ENCODE measurements at regions not wholly inside any gene's neighbourhood (a gene's known extent, or its start where the extent isn't known, plus 50 kb on each side); places are given as distances from the start of the nearest gene placed in this dataset.

- no peak for DNase-seq
These were observed 420.2 kb downstream of the MED13L start for GRCh38 chr12:115857160-115857920.

GRCh38 chr12:115852054-115852453, 425.4 kb downstream of the MED13L start:
- DNase-seq, result no peak

GRCh38 chr12:115850957-115851356, 426.5 kb downstream of the MED13L start:
- no peak for DNase-seq

- DNase-seq, result no peak
These were observed 428.1 kb downstream of the MED13L start for GRCh38 chr12:115849262-115849943.

GRCh38 chr12:115847398-115847797, 430.1 kb downstream of the MED13L start:
- no peak for DNase-seq

GRCh38 chr12:115846516-115846915, 431.0 kb downstream of the MED13L start:
- no peak for DNase-seq

GRCh38 chr12:115840159-115840558, 437.3 kb downstream of the MED13L start:
- DNase-seq, result peak; percentile 18

- no peak for DNase-seq
These were observed 438.5 kb downstream of the MED13L start for GRCh38 chr12:115838952-115839351.

GRCh38 chr12:115837220-115837619, 440.3 kb downstream of the MED13L start:
- DNase-seq, result no peak

GRCh38 chr12:115835445-115835844, 442.0 kb downstream of the MED13L start:
- DNase-seq, result no peak

- DNase-seq, result no peak
These were observed 443.8 kb downstream of the MED13L start for GRCh38 chr12:115833704-115834103.

- no peak for DNase-seq
These were observed 446.9 kb downstream of the MED13L start for GRCh38 chr12:115830633-115831032.

GRCh38 chr12:115830070-115830469, 447.4 kb downstream of the MED13L start:
- DNase-seq, result no peak

GRCh38 chr12:115828168-115828567, 449.3 kb downstream of the MED13L start:
- DNase-seq, result no peak

GRCh38 chr12:115824936-115825602, 452.4 kb downstream of the MED13L start:
- no peak for DNase-seq

GRCh38 chr12:115823635-115824034, 453.9 kb downstream of the MED13L start:
- DNase-seq, result no peak

- no peak for DNase-seq
These were observed 456.8 kb downstream of the MED13L start for GRCh38 chr12:115820656-115821055.

GRCh38 chr12:115818973-115819372, 458.5 kb downstream of the MED13L start:
- no peak for DNase-seq

GRCh38 chr12:115817389-115817788, 460.1 kb downstream of the MED13L start:
- DNase-seq, result no peak

- no peak for DNase-seq
These were observed 461.6 kb downstream of the MED13L start for GRCh38 chr12:115815924-115816323.

- DNase-seq, result no peak
These were observed 464.2 kb downstream of the MED13L start for GRCh38 chr12:115813256-115813655.

- DNase-seq, result no peak
These were observed 465.6 kb downstream of the MED13L start for GRCh38 chr12:115811929-115812328.

GRCh38 chr12:115811045-115811444, 466.4 kb downstream of the MED13L start:
- DNase-seq, result no peak
